ENCODE measurements at regions not wholly inside any gene's neighbourhood (a gene's known extent, or its start where the extent isn't known, plus 50 kb on each side); places are given as distances from the start of the nearest gene placed in this dataset.

DNA sequence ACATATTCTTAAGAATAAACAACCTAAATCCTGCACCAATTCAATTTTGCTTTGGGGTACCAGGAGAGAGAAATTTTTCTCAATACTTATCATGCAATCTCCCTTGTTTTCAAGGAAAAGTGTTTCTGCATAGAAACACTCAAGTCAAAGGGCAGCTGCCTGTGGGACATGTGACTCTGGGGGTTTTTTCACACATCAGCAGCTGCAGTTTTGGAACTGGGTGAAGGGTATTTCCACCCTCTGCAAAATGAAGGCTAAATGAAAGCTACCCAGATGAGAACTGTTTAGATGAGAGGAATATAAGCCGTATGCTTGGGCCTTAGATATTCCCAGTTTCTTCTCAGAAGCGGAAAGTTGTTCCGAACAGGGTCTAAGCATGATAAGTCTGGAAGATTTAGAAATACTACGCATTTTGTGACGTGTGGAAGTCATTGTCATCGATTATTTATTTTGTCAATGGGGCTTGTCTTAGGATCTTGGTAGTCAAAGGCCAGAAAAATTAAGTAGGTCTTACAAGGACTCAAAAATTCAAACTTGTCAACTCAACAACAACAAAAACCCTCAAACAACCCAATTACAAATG is 64.3 kb upstream of the BOD1 start:
- TF ChIP-seq BRF1 (IDR thresholded peaks at IDR 0.05; ENCODE audit: borderline replicate concordance, extremely low read depth, insufficient read length) (no peak), BRD4 (IDR thresholded peaks at IDR 0.05) (no peak), ZNF311 (CRISPR knock-in tag; IDR thresholded peaks at IDR 0.05) (no peak), SAFB2 (IDR thresholded peaks at IDR 0.05; ENCODE audit: borderline replicate concordance, low read depth, low read length, severe bottlenecking) (no peak), ZNF184 (CRISPR knock-in tag; IDR thresholded peaks at IDR 0.05) (no peak), TCF7L2 (IDR thresholded peaks at IDR 0.05; ENCODE audit: low read depth, low read length) (no peak)
- TF ChIP-seq, protein P1, sequence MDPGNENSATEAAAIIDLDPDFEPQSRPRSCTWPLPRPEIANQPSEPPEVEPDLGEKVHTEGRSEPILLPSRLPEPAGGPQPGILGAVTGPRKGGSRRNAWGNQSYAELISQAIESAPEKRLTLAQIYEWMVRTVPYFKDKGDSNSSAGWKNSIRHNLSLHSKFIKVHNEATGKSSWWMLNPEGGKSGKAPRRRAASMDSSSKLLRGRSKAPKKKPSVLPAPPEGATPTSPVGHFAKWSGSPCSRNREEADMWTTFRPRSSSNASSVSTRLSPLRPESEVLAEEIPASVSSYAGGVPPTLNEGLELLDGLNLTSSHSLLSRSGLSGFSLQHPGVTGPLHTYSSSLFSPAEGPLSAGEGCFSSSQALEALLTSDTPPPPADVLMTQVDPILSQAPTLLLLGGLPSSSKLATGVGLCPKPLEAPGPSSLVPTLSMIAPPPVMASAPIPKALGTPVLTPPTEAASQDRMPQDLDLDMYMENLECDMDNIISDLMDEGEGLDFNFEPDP (CRISPR knock-in tag; IDR thresholded peaks at IDR 0.05), result no peak

Measured in K562 (cell line).